Activated naive CD4-positive, alpha-beta T cell treated with anti-CD3 and anti-CD28 coated beads, Interleukin-2, amount 10 ng/mL, durations not matched to agents 7 days and 5 days (primary cell): ENCODE measurements at regions not wholly inside any gene's neighbourhood (a gene's known extent, or its start where the extent isn't known, plus 50 kb on each side); places are given as distances from the start of the nearest gene placed in this dataset.
"Not testable (repeated sequence)": the region's sequence is repeated elsewhere in the genome, so short reads cannot be mapped to it uniquely, and the experiment has no call there.

Source experiments
- CTCF ChIA-PET: fragments of 350-600 bp; sonication (Branson Sonifier 250); formaldehyde crosslinking; loops from one replicate; lab custom pipeline; 2021; ENCODE audit warnings: antibody characterized with exemption; lab: Charles Lee
- DNase-seq: peaks from one replicate; pipeline ENCODE4 v3.0.0-alpha.2; 2020
- H3K27ac Mint-ChIP-seq: one replicate; pipeline ENCODE4 v1.8.0; 2021; ENCODE audit warnings: mild to moderate bottlenecking, moderate library complexity, mixed read lengths
- H3K27me3 Mint-ChIP-seq: one replicate; pipeline ENCODE4 v1.8.0; 2021; ENCODE audit warnings: mild to moderate bottlenecking, mixed read lengths
- H3K36me3 Mint-ChIP-seq: one replicate; pipeline ENCODE4 v1.8.0; 2021; ENCODE audit warnings: mixed read lengths
- H3K4me1 Mint-ChIP-seq: one replicate; pipeline ENCODE4 v1.8.0; 2021; ENCODE audit warnings: mixed read lengths
- H3K4me3 Mint-ChIP-seq: one replicate; pipeline ENCODE4 v1.8.0; 2021; ENCODE audit warnings: mild to moderate bottlenecking, moderate library complexity, mixed read lengths
- H3K9me3 Mint-ChIP-seq: one replicate; pipeline ENCODE4 v1.8.0; 2021; ENCODE audit warnings: mixed read lengths

GRCh38 chr2:153268941-153269461 is 209.6 kb downstream of the RPRM start:
- CTCF ChIA-PET, result no interaction called here
- no peak for DNase-seq
- Mint-ChIP-seq H3K4me3 (no peak overlapping the region), H3K36me3 (no peaks in the 10 kb centered on the region), H3K9me3 (peaks cover 16% of the 10 kb centered on the region), H3K27me3 (no peaks in the 10 kb centered on the region), H3K4me1 (no peaks in the 10 kb centered on the region), H3K27ac (no peak overlapping the region)

GRCh38 chr2:153256876-153257275 is 221.7 kb downstream of the RPRM start:
- H3K27ac Mint-ChIP-seq, H3K4me3 Mint-ChIP-seq, DNase-seq, H3K9me3 Mint-ChIP-seq, H3K36me3 Mint-ChIP-seq, H3K4me1 Mint-ChIP-seq, H3K27me3 Mint-ChIP-seq, CTCF ChIA-PET: not testable (repeated sequence)

GRCh38 chr2:153246636-153247035 is 231.9 kb downstream of the RPRM start:
- H3K4me3 Mint-ChIP-seq, DNase-seq, CTCF ChIA-PET, H3K27ac Mint-ChIP-seq, H3K9me3 Mint-ChIP-seq, H3K4me1 Mint-ChIP-seq, H3K36me3 Mint-ChIP-seq, H3K27me3 Mint-ChIP-seq: not testable (repeated sequence)

- Mint-ChIP-seq H3K27me3 (no peaks in the 10 kb centered on the region), H3K4me1 (peaks cover 13% of the 10 kb centered on the region), H3K9me3 (no peaks in the 10 kb centered on the region), H3K4me3 (no peak overlapping the region), H3K36me3 (no peaks in the 10 kb centered on the region), H3K27ac (peak overlapping the region; percentile 74)
- CTCF ChIA-PET, result no interaction called here
- peak; percentile 42 for DNase-seq
Measured at GRCh38 chr2:153235516-153235915, 243.0 kb downstream of the RPRM start.

- CTCF ChIA-PET, result no interaction called here
Measured at GRCh38 chr2:153232464-153232863, 246.1 kb downstream of the RPRM start.

GRCh38 chr2:153230977-153231376 is 247.6 kb downstream of the RPRM start:
- no peaks in the 10 kb centered on the region for H3K9me3 Mint-ChIP-seq
- H3K27ac Mint-ChIP-seq, result no peak overlapping the region
- no peak for DNase-seq
- CTCF ChIA-PET, result no interaction called here
- H3K4me3 Mint-ChIP-seq, result no peak overlapping the region
- no peaks in the 10 kb centered on the region for H3K36me3 Mint-ChIP-seq
- H3K27me3 Mint-ChIP-seq, result no peaks in the 10 kb centered on the region
- H3K4me1 Mint-ChIP-seq, result peaks cover 12% of the 10 kb centered on the region

More at GRCh38 chr2:153232464-153232863, 246.1 kb downstream of the RPRM start:
- H3K27ac Mint-ChIP-seq, result no peak overlapping the region
- H3K9me3 Mint-ChIP-seq, result no peaks in the 10 kb centered on the region
- H3K36me3 Mint-ChIP-seq, result no peaks in the 10 kb centered on the region
- H3K27me3 Mint-ChIP-seq, result no peaks in the 10 kb centered on the region
- no peak overlapping the region for H3K4me3 Mint-ChIP-seq
- peaks cover 13% of the 10 kb centered on the region for H3K4me1 Mint-ChIP-seq
- no peak for DNase-seq

GRCh38 chr2:153228904-153229303 is 249.7 kb downstream of the RPRM start:
- Mint-ChIP-seq H3K27me3 (no peaks in the 10 kb centered on the region), H3K4me3 (no peak overlapping the region), H3K27ac (no peak overlapping the region), H3K9me3 (peaks cover 3% of the 10 kb centered on the region), H3K36me3 (no peaks in the 10 kb centered on the region), H3K4me1 (no peaks in the 10 kb centered on the region)
- CTCF ChIA-PET, result no interaction called here
- DNase-seq, result no peak

GRCh38 chr2:153227981-153228380 is 250.6 kb downstream of the RPRM start:
- DNase-seq, result no peak
- peaks cover 4% of the 10 kb centered on the region for H3K9me3 Mint-ChIP-seq
- H3K36me3 Mint-ChIP-seq, result no peaks in the 10 kb centered on the region
- CTCF ChIA-PET, result no interaction called here
- H3K27ac Mint-ChIP-seq, result no peak overlapping the region
- no peaks in the 10 kb centered on the region for H3K27me3 Mint-ChIP-seq
- H3K4me3 Mint-ChIP-seq, result no peak overlapping the region
- H3K4me1 Mint-ChIP-seq, result no peaks in the 10 kb centered on the region

GRCh38 chr2:153222231-153223165 is 256.1 kb downstream of the RPRM start:
- Mint-ChIP-seq H3K27ac (no peak overlapping the region), H3K4me1 (no peaks in the 10 kb centered on the region), H3K36me3 (no peaks in the 10 kb centered on the region), H3K27me3 (no peaks in the 10 kb centered on the region), H3K9me3 (peaks cover 5% of the 10 kb centered on the region), H3K4me3 (no peak overlapping the region)
- CTCF ChIA-PET, result no interaction called here
- DNase-seq, result no peak

GRCh38 chr2:153221506-153221905 is 257.1 kb downstream of the RPRM start:
- CTCF ChIA-PET, result no interaction called here

GRCh38 chr2:153221087-153221486 is 257.5 kb downstream of the RPRM start:
- no peak overlapping the region for H3K4me3 Mint-ChIP-seq
- H3K9me3 Mint-ChIP-seq, result peaks cover 5% of the 10 kb centered on the region
- H3K27me3 Mint-ChIP-seq, result no peaks in the 10 kb centered on the region
- H3K4me1 Mint-ChIP-seq, result no peaks in the 10 kb centered on the region
- H3K27ac Mint-ChIP-seq, result no peak overlapping the region
- H3K36me3 Mint-ChIP-seq, result no peaks in the 10 kb centered on the region
- CTCF ChIA-PET, result no interaction called here
- DNase-seq, result no peak

More at GRCh38 chr2:153221506-153221905, 257.1 kb downstream of the RPRM start:
- Mint-ChIP-seq H3K36me3 (no peaks in the 10 kb centered on the region), H3K27me3 (no peaks in the 10 kb centered on the region), H3K9me3 (peaks cover 5% of the 10 kb centered on the region), H3K4me3 (no peak overlapping the region), H3K4me1 (no peaks in the 10 kb centered on the region), H3K27ac (no peak overlapping the region)
- DNase-seq, result no peak

GRCh38 chr2:153218851-153219250 is 259.7 kb downstream of the RPRM start:
- Mint-ChIP-seq H3K9me3 (peaks cover 2% of the 10 kb centered on the region), H3K4me1 (no peaks in the 10 kb centered on the region), H3K36me3 (no peaks in the 10 kb centered on the region), H3K4me3 (no peak overlapping the region), H3K27ac (no peak overlapping the region), H3K27me3 (no peaks in the 10 kb centered on the region)
- no peak for DNase-seq
- CTCF ChIA-PET, result no interaction called here

GRCh38 chr2:153214337-153214736 is 264.2 kb downstream of the RPRM start:
- DNase-seq, result no peak
- no peaks in the 10 kb centered on the region for H3K4me1 Mint-ChIP-seq
- no peak overlapping the region for H3K4me3 Mint-ChIP-seq
- H3K9me3 Mint-ChIP-seq, result no peaks in the 10 kb centered on the region
- no peaks in the 10 kb centered on the region for H3K27me3 Mint-ChIP-seq
- H3K27ac Mint-ChIP-seq, result no peak overlapping the region
- H3K36me3 Mint-ChIP-seq, result no peaks in the 10 kb centered on the region
- CTCF ChIA-PET, result no interaction called here

GRCh38 chr2:153213022-153213421 is 265.5 kb downstream of the RPRM start:
- no peaks in the 10 kb centered on the region for H3K9me3 Mint-ChIP-seq
- H3K27me3 Mint-ChIP-seq, result no peaks in the 10 kb centered on the region

More at GRCh38 chr2:153213022-153213421, 265.5 kb downstream of the RPRM start:
- CTCF ChIA-PET, result no interaction called here
- no peak overlapping the region for H3K27ac Mint-ChIP-seq
- no peak overlapping the region for H3K4me3 Mint-ChIP-seq
- DNase-seq, result no peak
- no peaks in the 10 kb centered on the region for H3K4me1 Mint-ChIP-seq
- H3K36me3 Mint-ChIP-seq, result no peaks in the 10 kb centered on the region
